Fibroblast of lung (primary cell): ENCODE measurements at regions not wholly inside any gene's neighbourhood (a gene's known extent, or its start where the extent isn't known, plus 50 kb on each side); places are given as distances from the start of the nearest gene placed in this dataset.

ENCODE experiments used
- DNase-seq, 2 donors: peaks; one replicate each; pipeline versions ENCODE4 v3.0.0 to v3.0.0-alpha.2; 2010; ENCODE audit warnings: low read depth in 2 of 2
- H2AFZ ChIP-seq: 2 replicates; pipeline ENCODE4 v1.5.1; 2012; ENCODE audit warnings: low read length, control low read depth, inconsistent platforms
- H3K27ac ChIP-seq: 2 replicates; pipeline ENCODE4 v1.5.1; 2011; ENCODE audit warnings: low read length, control low read depth; ENCODE audit not compliant: insufficient read depth
- H3K27me3 ChIP-seq: 2 replicates; pipeline ENCODE4 v1.5.1; 2011; ENCODE audit warnings: mild to moderate bottlenecking, low read length; ENCODE audit not compliant: control insufficient read depth, insufficient read depth
- H3K36me3 ChIP-seq: 2 replicates; pipeline ENCODE4 v1.5.1; 2011; ENCODE audit warnings: low read length; ENCODE audit not compliant: control insufficient read depth, insufficient read depth
- H3K4me1 ChIP-seq: 2 replicates; pipeline ENCODE4 v1.5.1; 2011; ENCODE audit warnings: low read length; ENCODE audit not compliant: control insufficient read depth, insufficient read depth; ENCODE audit errors: extremely low read depth
- H3K4me2 ChIP-seq: 2 replicates; pipeline ENCODE4 v1.5.1; 2011; ENCODE audit warnings: low read length, control low read depth; ENCODE audit not compliant: insufficient read depth; ENCODE audit errors: extremely low read depth
- H3K4me3 ChIP-seq, 4 experiments: fragments of 200-600 bp in 1 of 4; sonication (generic) in 1 of 4; replicated peaks in 1 of 4; 2 replicates each; pipeline ENCODE4 v1.5.1; 2011 to 2016; ENCODE audit warnings: low read length in 4 of 4, low read depth in 3 of 4, mild to moderate bottlenecking in 3 of 4, control low read depth in 2 of 4, inconsistent platforms in 1 of 4, mixed read lengths in 1 of 4; ENCODE audit not compliant: insufficient read depth in 1 of 4; ENCODE audit errors: control extremely low read depth in 1 of 4
- H3K79me2 ChIP-seq: 2 replicates; pipeline ENCODE4 v1.5.1; 2012; ENCODE audit warnings: mild to moderate bottlenecking, low read length, inconsistent platforms; ENCODE audit not compliant: control insufficient read depth, insufficient read depth
- H3K9ac ChIP-seq: 2 replicates; pipeline ENCODE4 v1.5.1; 2011; ENCODE audit warnings: mild to moderate bottlenecking, low read length, control low read depth; ENCODE audit not compliant: insufficient read depth
- H3K9me3 ChIP-seq: 2 replicates; pipeline ENCODE4 v1.5.1; 2012; ENCODE audit warnings: low read depth, low read length; ENCODE audit not compliant: control insufficient read depth, insufficient read depth
- H4K20me1 ChIP-seq: 2 replicates; pipeline ENCODE4 v1.5.1; 2011; ENCODE audit warnings: low read length; ENCODE audit not compliant: control insufficient read depth, insufficient read depth; ENCODE audit errors: extremely low read depth
- CTCF ChIP-seq, 2 donors: IDR thresholded peaks in 1 of 2; conservative IDR thresholded peaks in 1 of 2; 1 replicate in 1 of 2; 2 replicates in 1 of 2; pipeline ENCODE4 v1.5.1; 2011 to 2012; ENCODE audit warnings: low read length in 2 of 2, control low read depth in 1 of 2, inconsistent platforms in 1 of 2, low read depth in 1 of 2, mild to moderate bottlenecking in 1 of 2
- EZH2 ChIP-seq: IDR thresholded peaks from 2 replicates; pipeline ENCODE4 v1.5.1; 2012; ENCODE audit warnings: low read length, control low read depth, mild to moderate bottlenecking; ENCODE audit errors: missing control alignments

- no peak for DNase-seq
- TF ChIP-seq CTCF (conservative IDR thresholded peaks at IDR 0.05 in 1 of 2, IDR thresholded peaks at IDR 0.05 in 1 of 2; ENCODE audit: low read depth in 1 of 2, low read length in 2 of 2) (no peak), EZH2 (no peak)
- H4K20me1 ChIP-seq: no peaks in the 10 kb centered on the region
- no peaks in the 10 kb centered on the region for H3K9me3 ChIP-seq
- H3K4me2 ChIP-seq: no peak overlapping the region
- no peaks in the 10 kb centered on the region for H3K79me2 ChIP-seq
- H3K9ac ChIP-seq: no peak overlapping the region
- no peaks in the 10 kb centered on the region for H3K36me3 ChIP-seq
- no peak overlapping the region for H3K27ac ChIP-seq
- H3K4me3 ChIP-seq: no peak overlapping the region
- no peaks in the 10 kb centered on the region for H3K27me3 ChIP-seq
- no peaks in the 10 kb centered on the region for H3K4me1 ChIP-seq
- H2AFZ ChIP-seq: no peak overlapping the region
Observed at GRCh38 chr17:74097450-74098135, 105.9 kb upstream of the RPL38 start.

- Histone ChIP-seq H3K9ac (no peak overlapping the region), H3K27ac (no peak overlapping the region), H3K36me3 (no peaks in the 10 kb centered on the region), H3K27me3 (no peaks in the 10 kb centered on the region), H3K4me3 (no peak overlapping the region), H2AFZ (no peak overlapping the region), H3K9me3 (no peaks in the 10 kb centered on the region), H3K4me2 (no peak overlapping the region), H4K20me1 (no peaks in the 10 kb centered on the region), H3K4me1 (no peaks in the 10 kb centered on the region), H3K79me2 (no peaks in the 10 kb centered on the region)
- no peak for TF ChIP-seq CTCF (conservative IDR thresholded peaks at IDR 0.05 in 1 of 2, IDR thresholded peaks at IDR 0.05 in 1 of 2; ENCODE audit: low read depth in 1 of 2, low read length in 2 of 2)
- no peak for TF ChIP-seq EZH2
- DNase-seq: no peak
Observed at GRCh38 chr17:74098136-74099024, 105.1 kb upstream of the RPL38 start.

GRCh38 chr17:74099442-74100340 lies 103.8 kb upstream of the RPL38 start:
- no peaks in the 10 kb centered on the region for H3K27me3 ChIP-seq
- no peak for DNase-seq
- no peaks in the 10 kb centered on the region for H3K36me3 ChIP-seq
- H3K79me2 ChIP-seq: no peaks in the 10 kb centered on the region
- H3K4me1 ChIP-seq: no peaks in the 10 kb centered on the region
- no peak overlapping the region for H3K4me3 ChIP-seq
- H3K4me2 ChIP-seq: no peak overlapping the region
- no peaks in the 10 kb centered on the region for H3K9me3 ChIP-seq
- no peak overlapping the region for H3K9ac ChIP-seq
- H3K27ac ChIP-seq: no peak overlapping the region
- no peak for TF ChIP-seq CTCF (conservative IDR thresholded peaks at IDR 0.05 in 1 of 2, IDR thresholded peaks at IDR 0.05 in 1 of 2; ENCODE audit: low read depth in 1 of 2, low read length in 2 of 2)
- no peak for TF ChIP-seq EZH2
- H2AFZ ChIP-seq: no peak overlapping the region
- H4K20me1 ChIP-seq: no peaks in the 10 kb centered on the region
